CD4-positive, alpha-beta T cell treated with Interleukin-2 at 100 ng/mL for 4 hours (primary cell): ENCODE measurements at regions not wholly inside any gene's neighbourhood (a gene's known extent, or its start where the extent isn't known, plus 50 kb on each side); places are given as distances from the start of the nearest gene placed in this dataset.

Source experiments
- DNase-seq: peaks from one replicate; pipeline ENCODE4 v3.0.0-alpha.2; 2020; ENCODE audit warnings: low spot score

DNA sequence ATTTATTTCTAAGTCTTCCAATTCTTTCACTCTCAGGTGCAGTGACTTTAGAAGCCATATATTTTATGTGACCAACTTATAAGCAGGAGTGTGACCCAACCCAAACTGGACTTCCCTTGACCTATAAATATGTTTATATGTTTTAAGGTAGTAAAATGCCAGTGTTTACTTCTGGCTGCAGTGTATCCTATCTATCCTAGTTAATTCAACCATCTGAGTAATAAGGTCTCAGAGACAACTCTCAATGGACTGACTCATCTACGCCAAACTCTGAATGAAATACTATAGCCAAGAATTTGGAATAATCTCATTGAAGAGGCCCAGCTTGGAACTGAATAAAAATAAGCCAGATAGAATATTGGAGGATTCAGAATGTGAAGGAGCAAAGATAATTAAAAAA, 544.5 kb upstream of the SORCS1 start:
- no peak for DNase-seq

- no peak for DNase-seq
Observed at GRCh38 chr10:107706096-107706725, 541.7 kb upstream of the SORCS1 start.

DNA sequence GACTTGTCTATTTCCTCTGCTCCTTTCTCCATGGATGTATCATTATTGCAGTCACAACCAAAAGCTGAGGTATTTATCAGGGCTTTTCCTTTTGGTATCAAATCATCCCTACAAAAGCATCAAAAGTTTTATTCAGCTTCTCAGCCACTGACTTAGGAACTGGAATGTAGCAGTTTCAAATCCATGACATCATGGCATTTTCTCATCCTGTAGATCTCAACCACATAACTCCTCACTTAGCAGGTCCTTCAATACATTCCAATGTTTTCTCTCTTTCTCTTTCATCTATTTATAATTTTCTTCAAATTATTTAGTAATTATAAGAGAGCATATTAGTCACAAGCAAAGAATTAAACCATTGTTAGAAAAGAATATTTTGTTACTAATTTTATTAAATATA, 537.4 kb upstream of the SORCS1 start:
- no peak for DNase-seq

- DNase-seq = no peak
Observed at GRCh38 chr10:107692072-107692471, 527.6 kb upstream of the SORCS1 start.

GRCh38 chr10:107689323-107689722, 524.8 kb upstream of the SORCS1 start:
- DNase-seq = no peak

DNA sequence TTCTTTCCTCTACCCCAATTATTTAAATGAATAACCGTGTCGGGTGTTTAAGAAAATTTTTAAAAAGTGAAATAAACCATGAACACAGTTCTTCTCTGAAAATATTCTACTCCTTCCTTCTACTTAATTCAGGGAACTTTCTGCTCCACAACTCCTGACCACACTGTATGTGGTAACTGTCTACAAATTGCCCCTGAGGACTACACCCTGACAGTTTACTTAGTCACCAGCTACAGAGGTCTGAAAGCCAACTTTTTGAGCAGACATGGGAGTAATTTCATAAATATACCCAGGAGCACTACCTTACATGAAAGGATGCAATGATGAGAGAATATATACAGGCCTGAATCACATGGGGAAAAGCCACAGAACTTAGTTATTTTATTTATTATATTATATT, 523.2 kb upstream of the SORCS1 start:
- no peak for DNase-seq

GRCh38 chr10:107686095-107686494, 521.6 kb upstream of the SORCS1 start:
- no peak for DNase-seq

DNA sequence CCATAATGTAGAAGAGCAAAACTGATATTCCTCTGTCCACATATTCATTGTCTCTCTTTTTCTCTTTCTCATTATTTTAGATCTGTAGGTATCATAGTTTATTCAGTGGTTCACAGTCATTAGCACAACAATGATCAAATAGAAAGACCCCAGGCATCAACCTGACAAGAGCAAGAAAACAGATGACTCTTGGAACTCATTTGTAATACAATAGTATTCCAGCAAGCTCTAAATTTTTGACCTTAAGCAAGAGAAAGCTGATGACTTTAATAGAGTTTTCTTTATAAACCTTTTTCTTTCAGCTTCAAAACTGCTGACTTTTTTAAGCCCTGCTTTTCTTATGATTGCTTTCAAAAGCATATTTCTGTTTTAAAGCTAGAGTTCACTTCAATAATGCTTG, 507.5 kb upstream of the SORCS1 start:
- DNase-seq = no peak

DNA sequence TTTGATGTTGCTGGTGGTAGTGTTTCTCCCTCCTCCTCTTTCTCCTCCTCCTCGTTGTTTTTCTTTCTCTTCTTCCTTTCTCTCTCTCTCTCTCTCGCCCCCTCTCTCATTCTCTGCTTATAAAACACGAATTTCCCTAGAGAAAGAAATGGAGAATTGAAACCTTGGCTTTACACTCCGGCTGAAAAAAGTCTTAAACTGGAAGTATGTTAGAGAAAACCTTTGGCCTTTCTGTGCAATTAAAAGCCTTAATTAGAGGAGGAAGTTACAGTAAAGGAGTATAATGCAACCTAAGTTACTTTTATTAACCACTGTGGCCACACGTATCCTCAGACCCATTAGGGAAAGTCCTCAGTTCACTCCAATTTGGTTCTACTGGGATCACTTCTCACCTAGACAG, 501.7 kb upstream of the SORCS1 start:
- DNase-seq = no peak

GRCh38 chr10:107665459-107665858, 501.0 kb upstream of the SORCS1 start:
- no peak for DNase-seq

GRCh38 chr10:107657851-107658250, 493.3 kb upstream of the SORCS1 start:
- DNase-seq = no peak

DNA sequence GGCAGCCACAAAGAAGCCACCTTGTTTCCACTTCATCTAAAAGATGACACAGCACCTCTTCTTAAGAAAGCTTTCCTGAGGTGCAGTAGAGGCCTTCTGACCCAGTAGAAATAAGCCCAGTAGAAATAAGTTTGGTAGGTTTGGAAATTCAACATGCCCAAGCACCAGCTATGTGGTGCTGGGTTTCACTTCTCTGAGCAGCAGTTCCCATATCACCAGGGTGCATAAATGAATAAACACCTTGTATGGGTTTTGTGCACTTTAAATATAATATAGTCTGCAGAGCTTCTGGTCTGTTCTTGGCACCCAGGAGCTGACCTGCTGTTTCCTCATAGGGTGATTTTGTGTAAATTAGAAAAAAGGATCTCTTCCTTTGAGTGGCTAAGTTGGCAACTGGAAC, 492.4 kb upstream of the SORCS1 start:
- no peak for DNase-seq

DNA sequence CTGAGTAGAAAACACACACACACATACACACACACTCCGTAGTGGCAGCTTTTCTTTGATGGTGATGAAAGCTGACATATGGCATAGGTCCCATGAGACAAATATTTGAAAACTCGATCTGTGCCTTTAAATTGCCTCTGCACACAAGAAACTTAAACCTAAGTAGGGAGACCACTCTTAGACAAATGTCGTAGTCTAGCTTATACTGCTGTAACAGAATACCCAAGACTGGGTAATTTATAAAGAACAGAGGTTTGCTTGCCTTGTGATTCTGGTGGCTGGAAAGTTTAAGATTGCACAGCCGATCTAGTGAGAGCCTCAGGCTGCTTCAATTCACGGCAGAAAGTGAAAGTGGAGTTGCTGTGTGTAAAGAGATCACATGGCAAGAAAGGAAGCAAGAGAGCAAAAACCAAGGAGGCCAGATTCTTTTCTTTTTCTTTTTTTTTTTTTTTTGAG, 489.4 kb upstream of the SORCS1 start:
- DNase-seq = no peak

DNA sequence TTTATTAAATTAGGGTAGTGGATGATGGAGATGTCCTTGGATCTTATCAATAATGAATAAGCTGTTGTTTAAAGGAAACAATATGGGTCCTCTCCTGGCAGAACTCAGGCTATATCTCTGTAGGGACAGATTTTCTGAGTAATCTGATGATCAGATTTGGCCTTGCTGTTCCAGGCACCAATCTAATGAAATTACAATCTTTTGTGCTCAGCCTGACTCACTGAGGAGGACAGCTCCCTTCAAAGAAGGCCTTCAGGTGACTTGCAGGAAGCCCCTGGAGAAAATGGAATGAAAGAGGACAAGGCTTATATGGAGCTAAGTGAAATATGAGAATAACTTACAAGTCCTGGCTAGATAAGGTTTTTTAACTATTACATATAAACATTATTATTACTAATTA, 486.4 kb upstream of the SORCS1 start:
- no peak for DNase-seq

DNA sequence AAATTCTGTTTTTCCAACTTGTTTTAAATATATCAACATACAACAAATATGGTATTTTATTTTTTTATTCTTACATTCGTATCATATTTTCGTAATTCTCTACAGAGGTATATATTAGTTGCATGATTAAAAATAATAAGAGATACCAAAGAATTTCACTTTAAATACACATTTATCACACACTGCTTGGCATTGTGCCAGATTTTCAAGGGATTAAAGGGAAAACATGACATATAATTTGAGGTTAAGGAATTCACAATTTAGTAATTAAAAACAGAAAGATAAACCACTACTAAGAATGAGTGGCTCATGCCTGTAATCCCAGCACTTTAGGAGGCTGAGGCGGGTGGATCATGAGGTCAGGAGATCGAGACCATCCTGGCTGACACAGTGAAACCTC, 484.7 kb upstream of the SORCS1 start:
- no peak for DNase-seq

GRCh38 chr10:107647462-107647861, 483.0 kb upstream of the SORCS1 start:
- no peak for DNase-seq

GRCh38 chr10:107631876-107632275, 467.4 kb upstream of the SORCS1 start:
- DNase-seq = no peak

- no peak for DNase-seq
Observed at GRCh38 chr10:107626862-107627261, 462.4 kb upstream of the SORCS1 start.

- DNase-seq = no peak
Observed at GRCh38 chr10:107623292-107623691, 458.8 kb upstream of the SORCS1 start.

- no peak for DNase-seq
Observed at GRCh38 chr10:107619139-107619538, 454.6 kb upstream of the SORCS1 start.

GRCh38 chr10:107618504-107618994, 454.0 kb upstream of the SORCS1 start:
- no peak for DNase-seq

- DNase-seq = no peak
Observed at GRCh38 chr10:107616463-107617410, 452.2 kb upstream of the SORCS1 start.

GRCh38 chr10:107616031-107616430, 451.5 kb upstream of the SORCS1 start:
- DNase-seq = no peak
